ENCODE measurements at regions not wholly inside any gene's neighbourhood (a gene's known extent, or its start where the extent isn't known, plus 50 kb on each side); places are given as distances from the start of the nearest gene placed in this dataset.

DNA sequence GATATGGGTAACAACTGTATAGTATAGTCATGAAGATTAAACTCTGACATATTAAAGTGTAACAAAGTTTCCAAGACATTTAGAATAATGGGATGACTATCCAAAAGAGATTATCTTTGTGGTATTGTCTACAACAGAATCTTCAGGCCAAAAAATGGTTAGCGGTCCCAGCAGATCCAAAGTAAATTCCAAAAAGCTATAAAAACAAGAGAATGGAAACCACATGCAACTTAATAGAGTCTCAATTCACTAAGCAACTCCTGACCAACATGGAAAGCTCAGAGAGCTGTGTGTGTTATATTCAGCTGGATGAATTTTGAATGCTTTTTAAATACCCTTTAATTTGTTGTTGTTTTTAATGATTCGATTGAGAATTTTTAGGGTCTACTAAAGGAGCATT is 688.2 kb downstream of the CETN3 start (continued):
- TF ChIP-seq MAFK (IDR thresholded peaks at IDR 0.05; ENCODE audit: low read depth, low read length) (no peak), KDM5A (IDR thresholded peaks at IDR 0.05; ENCODE audit: low read length) (no peak), GABPA (IDR thresholded peaks at IDR 0.05; ENCODE audit: borderline replicate concordance, insufficient read depth, low read length) (no peak)
- TF ChIP-seq, protein P1, sequence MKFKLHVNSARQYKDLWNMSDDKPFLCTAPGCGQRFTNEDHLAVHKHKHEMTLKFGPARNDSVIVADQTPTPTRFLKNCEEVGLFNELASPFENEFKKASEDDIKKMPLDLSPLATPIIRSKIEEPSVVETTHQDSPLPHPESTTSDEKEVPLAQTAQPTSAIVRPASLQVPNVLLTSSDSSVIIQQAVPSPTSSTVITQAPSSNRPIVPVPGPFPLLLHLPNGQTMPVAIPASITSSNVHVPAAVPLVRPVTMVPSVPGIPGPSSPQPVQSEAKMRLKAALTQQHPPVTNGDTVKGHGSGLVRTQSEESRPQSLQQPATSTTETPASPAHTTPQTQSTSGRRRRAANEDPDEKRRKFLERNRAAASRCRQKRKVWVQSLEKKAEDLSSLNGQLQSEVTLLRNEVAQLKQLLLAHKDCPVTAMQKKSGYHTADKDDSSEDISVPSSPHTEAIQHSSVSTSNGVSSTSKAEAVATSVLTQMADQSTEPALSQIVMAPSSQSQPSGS (IDR thresholded peaks at IDR 0.05; ENCODE audit: low read length): no peak
